Activated gamma-delta T cell treated with Interleukin-2 at 50 U/mL for 16 hours (primary cell): ENCODE measurements at regions not wholly inside any gene's neighbourhood (a gene's known extent, or its start where the extent isn't known, plus 50 kb on each side); places are given as distances from the start of the nearest gene placed in this dataset.
"Not testable (repeated sequence)": the region's sequence is repeated elsewhere in the genome, so short reads cannot be mapped to it uniquely, and the experiment has no call there.

Experiments
- DNase-seq: peaks from one replicate; pipeline ENCODE4 v3.0.0-alpha.2; 2020

DNA sequence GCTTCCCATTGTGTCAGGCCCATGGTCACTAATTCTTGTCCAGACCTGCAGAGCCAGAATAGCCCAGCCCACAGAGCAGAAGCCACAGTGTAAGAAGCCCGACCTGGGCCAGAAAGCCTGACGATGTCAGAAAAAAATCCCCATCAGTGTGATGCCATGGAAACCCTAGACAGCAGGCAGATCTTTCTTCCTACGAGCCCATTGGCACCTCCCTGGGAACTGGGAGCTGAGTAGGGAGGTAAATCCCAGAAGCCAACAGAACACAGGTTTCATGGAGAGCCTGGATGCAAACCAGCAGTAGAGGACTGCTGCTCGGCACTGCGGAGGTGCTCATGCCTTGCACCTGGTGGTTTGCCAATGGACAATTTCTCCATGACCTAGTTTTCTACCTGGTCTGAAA lies 82.2 kb upstream of the SLC22A16 start:
- no peak for DNase-seq

DNA sequence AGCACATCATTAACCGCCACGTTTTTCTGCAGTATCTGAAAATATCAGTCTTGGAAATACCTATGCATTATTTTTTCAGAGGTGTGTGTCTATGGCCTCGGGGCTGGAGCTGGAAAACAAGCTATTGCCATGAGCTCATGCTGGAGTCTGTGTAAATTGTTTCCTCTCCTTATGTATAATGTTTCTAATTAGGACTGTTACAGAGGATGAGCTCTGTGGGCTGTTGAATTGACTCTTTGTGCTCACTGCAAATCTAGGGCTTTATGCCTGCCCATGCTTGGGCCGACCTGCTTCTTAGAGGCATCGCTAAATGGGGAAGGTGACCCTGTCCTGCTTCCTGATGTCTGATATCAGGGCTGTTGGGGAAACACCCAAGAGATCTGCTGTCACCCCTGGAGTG lies 80.8 kb upstream of the SLC22A16 start:
- DNase-seq, result no peak

DNA sequence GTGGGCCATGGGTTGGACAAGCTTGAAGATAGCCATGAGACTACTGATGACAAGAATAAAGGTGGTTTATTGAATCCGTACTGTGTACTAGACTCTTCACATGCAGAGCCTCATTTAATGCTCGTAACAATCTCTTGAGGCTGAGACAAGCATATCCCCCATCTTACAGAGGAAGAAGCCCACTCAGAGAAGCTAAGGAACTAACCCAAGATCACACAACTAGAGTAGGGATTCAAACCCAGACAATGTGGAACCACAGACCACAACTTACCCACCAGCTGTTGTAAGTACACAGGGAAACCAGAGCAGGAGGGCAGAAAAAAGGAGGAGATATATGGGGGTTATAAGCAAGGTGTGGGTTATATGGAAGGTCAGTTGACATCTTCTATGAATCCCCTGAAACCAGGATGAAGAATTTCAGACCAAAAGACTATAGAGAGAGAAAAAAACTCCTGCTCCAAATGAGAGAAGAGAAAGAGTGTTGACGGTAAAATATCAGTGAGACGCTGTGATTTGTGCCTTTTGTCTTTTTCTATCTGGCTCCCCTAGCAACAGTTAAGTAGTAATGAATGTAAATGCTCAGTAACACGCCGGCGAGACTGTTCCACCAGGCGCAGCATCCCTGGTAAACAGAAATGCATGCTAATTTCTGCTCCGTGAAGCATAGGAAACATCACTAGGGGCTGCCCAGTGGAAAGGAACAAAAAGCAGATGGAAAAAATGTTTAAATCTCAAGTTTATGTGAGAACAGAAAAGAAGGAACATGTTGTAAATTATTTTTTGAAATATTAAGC lies 80.1 kb upstream of the SLC22A16 start:
- DNase-seq, result no peak

DNA sequence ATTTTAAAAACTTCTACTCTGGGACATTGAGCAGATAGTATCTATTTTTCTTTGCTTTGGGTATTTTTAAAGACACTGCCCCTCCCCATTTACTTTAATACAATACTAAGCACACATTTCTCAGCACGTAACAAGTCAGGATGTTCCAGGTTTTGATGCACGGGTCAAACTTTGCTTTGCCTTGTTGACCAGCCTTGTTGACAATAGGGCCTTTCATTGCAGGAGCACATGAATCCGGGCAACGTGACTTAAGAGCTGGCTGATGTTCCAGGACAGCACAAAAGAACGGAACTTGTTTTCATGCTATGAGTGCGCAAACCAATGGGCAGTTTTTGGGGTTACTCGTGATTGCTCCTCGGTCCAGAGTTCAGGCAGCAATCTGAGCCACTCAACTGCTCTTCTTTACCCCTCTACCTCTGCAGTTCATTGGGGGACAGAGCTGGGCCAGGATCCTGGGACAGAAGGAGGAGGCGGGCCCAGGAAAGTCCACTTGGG lies 78.6 kb upstream of the SLC22A16 start:
- DNase-seq, result no peak

DNA sequence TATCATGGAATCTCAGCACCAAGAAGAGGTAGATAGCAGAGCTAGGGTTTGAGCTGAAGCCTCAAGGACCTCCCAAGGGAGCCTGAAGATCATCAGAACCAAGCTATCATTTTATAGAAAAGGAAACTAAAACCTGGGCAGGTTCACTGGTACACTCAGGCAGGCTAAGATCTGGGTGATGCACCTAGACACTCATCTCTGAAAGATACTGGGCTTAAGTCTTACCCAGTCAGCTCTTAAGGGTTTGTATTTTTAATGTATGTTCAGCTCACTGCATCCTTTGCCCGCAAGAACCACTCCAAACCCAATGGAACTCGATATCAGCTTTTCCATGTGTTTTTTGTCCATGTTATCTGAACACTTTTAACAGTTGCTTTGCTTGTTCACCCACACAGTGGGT lies 78.0 kb upstream of the SLC22A16 start:
- DNase-seq, result no peak

DNA sequence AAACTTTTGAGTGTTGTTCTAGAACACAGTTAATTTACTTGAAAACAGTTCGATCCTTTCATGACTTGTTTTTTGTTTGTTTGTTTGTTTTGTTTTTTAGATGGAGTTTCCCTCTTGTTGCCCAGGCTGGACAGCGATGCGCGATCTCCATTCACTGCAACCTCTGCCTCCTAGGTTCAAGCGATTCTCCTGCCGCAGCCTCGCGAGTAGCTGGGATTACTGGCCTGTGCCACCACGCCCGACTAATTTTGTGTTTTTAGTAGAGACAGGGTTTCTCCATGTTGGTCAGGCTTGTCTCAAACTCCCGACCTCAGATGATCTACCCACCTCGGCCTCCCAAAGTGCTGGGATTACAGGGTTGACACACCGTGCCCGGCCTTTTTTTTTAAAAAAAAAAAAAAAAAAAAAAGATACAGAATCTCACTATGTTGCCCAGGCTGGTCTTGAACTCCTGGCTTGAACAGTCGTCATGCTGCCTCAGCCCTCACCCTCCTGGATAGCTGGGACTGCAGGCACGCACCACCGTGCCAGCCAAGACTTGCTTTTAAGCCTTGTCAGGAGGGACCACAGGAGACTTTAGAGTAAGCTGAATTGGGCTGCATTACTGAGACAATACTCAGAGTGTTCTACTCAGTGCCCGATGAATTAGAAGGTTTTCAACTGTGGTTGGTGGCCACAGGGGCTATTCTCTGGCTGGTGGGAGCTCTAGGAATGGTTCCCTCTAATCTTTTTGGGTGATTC lies 76.7 kb upstream of the SLC22A16 start:
- DNase-seq, result no peak

DNA sequence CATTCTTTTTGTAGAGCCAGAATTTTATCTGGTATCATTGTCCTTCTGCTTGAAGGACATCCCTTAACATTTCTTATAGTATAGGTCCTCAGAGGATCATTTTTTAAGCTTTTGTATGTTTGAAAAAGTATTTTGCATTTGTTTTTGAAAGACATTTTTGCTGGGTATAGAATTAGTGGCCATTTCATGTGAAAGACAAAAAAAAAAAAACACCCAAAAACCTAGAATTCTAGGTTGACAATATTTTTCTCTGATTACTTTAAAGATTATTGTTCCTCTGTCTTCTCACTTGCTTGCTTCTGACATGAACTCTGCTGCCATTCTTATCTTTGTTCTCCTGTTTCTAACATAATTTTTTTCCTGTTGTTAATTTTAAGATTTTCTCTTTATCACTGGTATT lies 75.7 kb upstream of the SLC22A16 start:
- DNase-seq, result no peak

DNA sequence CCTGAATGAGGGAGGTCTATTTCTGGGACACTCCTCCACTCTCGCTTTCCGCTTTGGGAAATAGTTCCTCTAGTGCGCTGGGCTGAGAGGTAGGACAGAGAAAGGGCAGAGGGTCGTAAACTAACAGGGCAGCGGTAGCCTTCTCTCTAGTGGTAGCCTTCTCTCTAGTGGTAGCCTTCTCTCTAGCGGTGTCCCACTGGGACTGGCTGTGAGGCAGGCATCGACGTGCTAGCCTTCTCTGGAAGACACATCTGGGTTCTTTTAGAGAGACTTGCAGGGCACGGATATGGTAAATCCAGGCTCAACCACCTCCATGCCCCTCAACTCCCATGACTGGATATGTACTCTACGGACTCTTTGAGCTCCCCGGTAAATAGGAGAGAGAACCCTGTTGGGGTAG lies 74.7 kb upstream of the SLC22A16 start:
- no peak for DNase-seq

DNA sequence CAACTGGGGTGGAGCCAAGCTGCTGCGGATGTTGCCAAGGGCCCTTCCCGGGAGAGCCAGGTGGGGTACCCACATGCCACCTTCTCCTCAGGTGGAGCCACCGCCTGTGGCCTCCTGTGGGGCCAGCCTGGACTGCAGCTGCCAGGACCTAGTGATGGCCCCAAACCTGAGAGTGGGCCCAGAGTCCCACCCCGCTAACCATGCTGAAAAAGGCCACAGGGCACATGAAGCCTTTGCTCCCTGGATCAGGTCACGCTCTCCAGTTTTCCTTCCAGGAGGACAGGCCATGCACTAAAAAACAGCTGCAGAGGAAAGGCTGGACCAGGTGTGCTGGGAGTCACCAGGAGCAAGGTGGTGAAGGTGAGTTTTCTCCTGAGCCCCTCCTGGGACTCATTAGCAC lies 73.9 kb upstream of the SLC22A16 start:
- no peak for DNase-seq

DNA sequence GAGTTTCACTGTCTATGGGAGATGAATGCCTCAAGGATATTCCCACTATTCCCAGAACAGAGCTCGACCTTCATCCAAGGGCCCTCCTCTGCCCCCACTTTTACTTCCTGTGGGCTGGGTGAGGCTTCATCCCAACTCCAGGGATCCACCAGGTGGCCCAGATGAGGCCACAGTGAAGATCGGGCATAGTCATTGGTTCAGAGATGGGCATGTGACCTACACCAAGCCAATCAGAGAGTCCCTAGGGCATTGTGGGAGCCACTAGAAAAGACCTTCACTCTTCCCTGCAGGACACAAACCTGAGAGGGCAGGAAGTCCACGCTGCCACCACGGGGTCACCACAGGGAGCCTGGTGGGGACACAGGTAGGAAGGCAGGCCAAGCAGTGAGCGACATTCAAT lies 72.9 kb upstream of the SLC22A16 start:
- DNase-seq, result no peak

DNA sequence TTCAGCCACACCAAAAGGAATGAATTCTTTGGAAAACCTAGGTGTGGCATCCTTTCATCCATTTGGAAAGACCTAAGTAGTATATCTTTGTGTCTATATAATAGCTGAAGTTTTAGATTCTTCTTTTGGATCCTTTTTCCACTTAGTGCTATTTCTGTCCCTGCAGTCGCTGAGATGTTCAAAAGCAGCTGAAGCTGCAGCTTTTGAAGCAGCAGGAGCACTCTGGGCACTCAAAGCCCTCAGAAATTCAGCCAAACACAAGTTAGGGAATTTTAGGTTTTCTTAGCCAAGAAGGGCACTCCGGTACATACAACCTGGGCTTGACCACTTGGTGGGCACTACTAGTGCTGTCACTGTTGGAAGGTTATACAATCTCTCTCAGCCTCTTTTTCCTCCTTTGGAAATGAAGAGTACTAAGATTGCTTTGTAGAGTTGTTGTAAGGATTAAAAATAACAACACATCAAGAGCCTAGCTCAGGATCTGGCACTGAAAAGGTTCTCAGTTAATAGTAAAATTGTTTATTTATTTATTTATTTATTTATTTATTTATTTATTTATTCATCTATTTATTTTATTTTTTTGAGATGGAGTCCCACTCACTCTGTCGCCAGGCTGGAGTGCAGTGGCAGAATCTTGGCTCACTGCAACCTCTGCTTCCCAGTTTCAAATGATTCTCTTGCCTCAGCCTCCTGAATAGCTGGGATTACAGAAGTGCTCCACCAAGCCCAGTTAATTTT lies 71.9 kb upstream of the SLC22A16 start:
- DNase-seq, result no peak

DNA sequence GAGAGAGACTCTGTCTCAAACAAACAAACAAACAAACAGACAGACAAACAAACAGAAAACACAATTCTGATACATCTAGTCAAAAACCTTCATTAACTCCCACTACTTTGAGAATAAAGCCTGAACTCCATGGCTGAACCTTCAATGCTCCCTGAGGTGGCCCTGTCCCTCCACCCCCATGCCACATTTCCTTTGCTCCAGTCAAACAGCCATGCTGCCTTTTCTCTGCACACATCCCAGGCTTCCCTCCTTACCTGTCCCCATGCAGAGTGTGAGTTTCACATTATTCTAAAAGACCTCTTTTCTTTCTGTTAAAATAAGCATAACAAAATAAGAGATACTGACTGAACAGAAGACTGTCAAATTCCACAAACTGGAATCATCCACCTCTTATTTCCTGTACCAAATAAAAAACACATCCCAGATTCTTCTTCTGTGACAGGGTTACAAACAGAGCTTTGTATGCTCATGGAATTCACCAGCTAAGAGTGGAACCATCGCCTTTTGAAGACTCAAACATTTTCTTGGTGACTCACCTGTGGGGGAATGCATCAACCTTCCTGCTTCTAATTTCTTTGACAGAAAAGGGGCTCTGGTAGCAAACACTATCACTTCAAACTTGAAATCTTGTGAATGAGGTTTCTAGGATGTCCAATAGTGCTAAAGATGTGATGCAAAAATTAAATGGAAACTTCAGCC lies 71.0 kb upstream of the SLC22A16 start:
- DNase-seq, result no peak

DNA sequence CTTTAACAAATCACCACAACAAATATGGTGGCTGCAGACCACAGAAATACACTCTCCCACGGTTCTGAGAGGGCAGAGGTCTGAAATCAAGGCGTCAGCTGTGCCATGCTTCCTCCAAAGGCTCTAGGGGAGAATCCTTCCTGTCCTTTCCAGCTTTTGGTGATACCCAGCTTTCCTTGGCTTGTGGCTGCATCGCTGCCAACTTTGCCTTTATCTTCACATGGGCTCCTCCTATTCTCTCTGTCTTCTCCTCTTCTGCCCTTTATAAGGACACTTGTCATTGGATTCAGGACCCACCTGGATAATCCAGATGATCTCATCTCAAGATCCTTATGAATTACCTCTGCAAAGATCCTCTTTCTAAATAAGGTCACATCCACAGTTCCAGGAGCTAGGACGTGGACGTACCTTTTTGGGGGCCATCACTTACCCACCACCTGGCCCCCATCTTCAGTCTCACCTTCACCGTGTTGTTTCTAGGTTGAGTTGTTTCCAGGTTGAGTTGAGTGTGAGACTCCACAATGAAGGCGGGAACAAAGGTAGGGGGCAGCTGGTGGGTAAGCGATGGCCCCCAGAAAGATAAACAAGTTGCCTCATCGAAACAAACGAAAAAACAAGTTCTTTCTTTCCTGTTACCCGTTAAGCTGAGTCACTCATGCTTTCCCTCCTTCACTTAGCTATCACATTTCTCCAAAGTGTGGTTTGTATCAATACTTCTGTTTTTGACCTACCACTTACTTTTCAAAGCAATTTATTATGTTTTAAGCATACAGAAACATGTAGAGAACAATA lies 68.9 kb upstream of the SLC22A16 start:
- DNase-seq, result no peak

DNA sequence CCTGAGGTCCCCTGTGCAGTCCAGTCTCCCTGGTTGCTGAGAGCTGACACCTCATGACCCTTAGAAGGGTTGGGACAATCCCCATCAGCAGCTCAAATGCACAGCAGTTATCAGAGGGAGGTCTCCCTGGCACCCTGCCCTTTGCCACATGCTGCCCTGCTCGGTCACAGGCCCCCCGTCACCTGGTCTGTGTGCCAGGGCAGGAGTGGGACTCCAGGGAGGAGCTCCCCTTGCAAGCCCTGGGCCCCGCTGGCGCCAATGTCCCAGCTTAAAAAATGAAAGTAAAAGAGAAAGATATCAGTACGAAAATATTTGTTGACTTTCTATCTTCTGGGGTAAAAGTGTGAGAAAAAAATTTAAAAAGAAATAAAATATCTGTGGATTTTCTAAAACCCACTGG lies 68.1 kb upstream of the SLC22A16 start:
- DNase-seq, result no peak

DNA sequence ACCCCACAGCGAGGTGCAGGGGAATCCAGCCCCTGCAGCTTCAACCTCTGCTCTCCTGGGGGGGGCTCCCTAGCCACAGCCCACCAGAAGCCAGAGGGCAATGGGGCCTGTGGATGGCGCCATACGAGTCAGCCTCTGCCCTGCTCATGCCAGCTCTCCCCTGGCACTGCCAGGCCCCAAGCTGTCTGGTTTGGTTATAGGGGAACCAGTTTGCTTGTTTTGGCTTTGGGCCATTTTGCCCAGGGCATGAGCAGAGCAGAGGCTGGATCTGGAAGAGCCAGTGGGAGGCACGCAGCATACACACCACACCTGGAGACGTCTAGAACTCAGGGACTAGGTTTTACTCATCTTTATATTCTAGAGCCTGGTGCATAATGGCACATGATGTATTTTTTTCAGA lies 66.7 kb upstream of the SLC22A16 start:
- DNase-seq, result no peak

DNA sequence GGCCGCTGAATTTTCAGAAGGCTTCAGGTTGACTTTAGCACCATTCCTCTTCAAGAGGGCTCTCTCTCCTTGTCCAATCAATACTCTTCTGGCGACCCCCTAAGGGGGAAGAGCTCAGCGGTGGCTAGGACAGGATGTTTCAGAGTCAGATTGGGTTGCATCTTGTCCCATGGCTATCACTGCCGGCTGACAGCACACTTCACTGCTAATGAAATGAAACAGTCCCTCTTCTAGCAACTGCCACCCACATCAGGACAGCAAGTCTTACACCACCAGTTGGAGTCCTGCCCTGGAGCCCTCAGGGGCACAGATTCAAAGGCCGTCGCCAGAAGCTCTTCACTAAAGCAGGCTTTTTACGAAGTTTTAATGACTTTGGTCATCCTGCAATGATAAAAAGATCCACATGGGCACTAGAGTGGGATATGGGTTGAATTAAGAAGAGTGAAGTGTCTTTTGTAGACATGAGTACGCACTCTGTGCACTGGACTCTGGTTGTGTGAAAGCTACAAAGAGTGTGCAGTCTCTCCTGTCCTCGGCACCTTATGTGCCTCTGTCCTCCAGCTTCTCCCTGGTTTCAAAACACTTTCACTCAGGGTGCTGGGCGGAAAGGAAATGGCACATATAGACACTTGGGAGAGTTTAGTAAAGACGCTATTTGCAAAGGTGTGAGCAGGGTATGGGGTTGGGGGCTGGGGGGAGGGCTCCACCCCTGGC lies 66.1 kb upstream of the SLC22A16 start:
- no peak for DNase-seq

DNA sequence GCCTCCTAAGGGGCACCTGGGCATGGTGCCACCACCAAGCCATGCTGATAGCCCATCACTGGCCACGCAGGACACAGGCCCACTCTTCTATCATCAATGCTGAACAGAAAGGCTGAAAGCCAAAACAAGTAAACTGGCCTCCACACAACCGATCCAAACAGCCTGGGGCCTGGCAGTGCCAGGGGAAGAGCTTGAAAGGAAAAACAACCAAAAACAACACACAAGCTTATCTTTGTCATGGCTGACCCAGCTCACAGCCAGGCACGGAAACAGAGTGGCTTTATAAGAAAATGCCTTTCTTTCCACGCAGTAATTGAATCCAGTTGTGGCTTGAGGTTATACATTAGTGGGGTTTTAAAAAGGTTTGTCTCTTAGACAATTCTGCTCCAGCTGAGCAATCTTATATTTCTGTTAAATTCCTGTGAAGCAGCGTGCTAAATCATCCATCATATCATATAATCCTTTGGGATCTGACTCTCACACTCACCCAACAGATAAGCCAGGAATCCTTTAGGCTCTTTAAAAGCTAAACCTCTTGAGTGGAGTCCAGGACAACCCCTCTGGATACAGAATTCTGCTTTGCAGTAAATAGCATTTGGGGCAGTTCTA lies 65.4 kb upstream of the SLC22A16 start:
- no peak for DNase-seq

DNA sequence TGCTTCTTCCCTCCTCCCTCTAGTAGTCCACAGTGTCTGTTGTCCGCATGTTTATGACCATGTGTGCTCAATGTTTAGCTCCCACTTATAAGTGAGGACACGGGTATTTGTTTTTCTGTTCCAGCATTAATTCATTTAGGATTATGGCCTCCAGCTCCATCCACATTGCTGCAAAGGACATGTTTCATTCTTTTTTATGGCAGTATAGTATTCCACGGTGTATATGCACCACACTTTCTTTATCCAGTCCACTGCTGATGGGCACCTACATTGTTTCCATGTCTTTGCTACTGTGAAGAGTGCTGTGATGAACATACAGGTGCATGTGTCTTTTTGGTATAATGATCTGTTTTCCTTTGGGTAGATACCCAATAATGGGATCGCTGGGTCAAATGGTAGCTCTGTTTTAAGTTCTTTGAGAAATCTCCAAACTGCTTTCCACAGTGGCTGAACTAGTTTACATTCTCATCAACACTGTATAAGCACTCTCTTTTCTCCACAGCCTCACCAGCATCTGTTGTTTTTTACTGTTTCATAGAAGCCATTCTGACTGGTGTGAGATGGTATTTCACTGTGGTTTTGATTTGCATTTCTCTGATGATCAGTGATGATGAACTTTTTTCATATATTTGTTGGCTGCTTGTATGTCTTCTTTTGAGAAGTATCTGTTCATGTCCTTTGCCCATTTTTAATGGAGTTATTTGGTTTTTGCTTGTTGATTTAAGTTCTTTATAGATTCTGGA lies 63.0 kb upstream of the SLC22A16 start:
- not testable (repeated sequence) for DNase-seq

DNA sequence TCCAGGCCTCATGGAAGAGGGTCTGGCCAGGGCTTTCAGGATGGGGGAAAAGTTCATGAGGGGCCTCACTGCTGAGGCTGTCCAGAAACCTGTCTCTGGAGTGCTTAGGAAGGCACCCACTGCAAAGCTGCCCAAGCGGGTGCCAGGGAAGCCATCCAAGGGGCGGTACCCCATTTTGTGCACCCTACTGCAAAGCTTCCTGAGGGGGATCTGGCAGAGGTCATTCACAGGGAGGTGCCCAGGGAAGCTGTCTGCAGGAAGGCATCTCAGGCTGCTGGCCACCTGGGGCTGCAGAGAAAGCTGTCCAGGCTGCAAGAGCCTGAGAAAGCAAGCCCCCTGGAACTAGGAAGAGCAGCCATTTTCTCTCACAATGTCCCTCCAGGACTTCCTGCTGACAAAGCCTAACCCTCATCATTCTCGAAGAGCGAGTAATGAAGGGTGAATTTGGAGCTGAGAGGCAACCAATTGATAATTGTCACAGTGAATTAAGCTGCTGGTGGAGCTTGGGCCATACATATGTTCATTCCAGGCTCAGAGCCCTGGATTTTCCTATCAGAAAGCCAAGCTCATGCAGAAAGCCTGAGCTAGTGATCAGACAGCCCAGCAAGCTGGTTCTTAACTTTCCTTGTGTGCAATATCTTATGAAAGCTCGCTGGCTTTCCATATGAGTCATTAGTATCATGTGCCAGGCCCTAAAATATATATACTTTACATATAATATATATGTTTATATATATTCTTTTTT lies 62.2 kb upstream of the SLC22A16 start:
- no peak for DNase-seq
